ENCODE measurements at regions not wholly inside any gene's neighbourhood (a gene's known extent, or its start where the extent isn't known, plus 50 kb on each side); places are given as distances from the start of the nearest gene placed in this dataset.

GRCh38 chr2:195038153-195038552, 618.9 kb upstream of the SLC39A10 start:
- CTCF ChIA-PET (ENCODE audit: partially characterized antibody) = no interaction called here
- no peak overlapping the region for H3K4me3 ChIP-seq (ENCODE audit: extremely low read depth in 1 of 4, insufficient read depth in 2 of 4, low read depth in 3 of 4, low read length in 4 of 4)
- no peak overlapping the region for H4K8ac ChIP-seq (ENCODE audit: extremely low read depth, insufficient read depth, low read length)
- H3K36me3 ChIP-seq (ENCODE audit: control insufficient read depth in 2 of 4, insufficient read depth in 4 of 4, low read length in 3 of 4) = no peaks in the 10 kb centered on the region
- no peak overlapping the region for H3K27ac ChIP-seq (ENCODE audit: low read depth, low read length)
- POLR2A ChIA-PET (ENCODE audit: partially characterized antibody) = interaction anchor here (1.1 kb wide), 1 partner anchor 36 kb away, joined by 3 read pairs; no protein-coding TSS in a partner anchor
- FAIRE-seq = no peak
- 94% methylated on average over 2 of the region's 2 CpGs; no CpG with 5 or more reads in 1 of the 2 experiments for WGBS, 2 experiments (ENCODE audit: extremely low coverage in 1 of 2, insufficient coverage in 1 of 2, insufficient read length in 1 of 2, insufficient replicate concordance in 2 of 2, low coverage in 1 of 2, low lambda C conversion rate in 2 of 2, missing lambda C conversion rate in 1 of 2)
- H2AFZ ChIP-seq (ENCODE audit: low read length) = no peak overlapping the region
- H3K23ac ChIP-seq (ENCODE audit: insufficient read length) = no peak overlapping the region
- H3K27me3 ChIP-seq (replicated peaks in 1 of 4; ENCODE audit: control insufficient read depth in 3 of 4, extremely low read depth in 1 of 4, insufficient read depth in 3 of 4, low read length in 3 of 4) = no peaks in the 10 kb centered on the region
- H2BK20ac ChIP-seq (ENCODE audit: low read length) = no peak overlapping the region
- TF ChIP-seq SP4 (IDR thresholded peaks at IDR 0.05; ENCODE audit: low read length) (no peak), GABPA (IDR thresholded peaks at IDR 0.05; ENCODE audit: borderline replicate concordance, insufficient read depth, low read length) (no peak), SP2 (IDR thresholded peaks at IDR 0.05; ENCODE audit: low read length) (no peak), NANOG (IDR thresholded peaks at IDR 0.05; ENCODE audit: insufficient read depth, low read depth, low read length, poor library complexity, severe bottlenecking) (no peak), POLR2AphosphoS5 (IDR thresholded peaks at IDR 0.05; ENCODE audit: low read depth, low read length) (no peak), E2F6 (IDR thresholded peaks at IDR 0.05) (no peak), ZNF274 (IDR thresholded peaks at IDR 0.05; ENCODE audit: borderline replicate concordance, extremely low read depth, low read length) (no peak), CTBP2 (IDR thresholded peaks at IDR 0.05; ENCODE audit: borderline replicate concordance, insufficient read depth, insufficient read length, low read length) (no peak), BRCA1 (IDR thresholded peaks at IDR 0.05; ENCODE audit: low read depth, low read length) (no peak)
- no peak for DNase-seq (ENCODE audit: low read depth in 1 of 2, low spot score in 2 of 2)
- no peak overlapping the region for H2BK120ac ChIP-seq (replicated peaks; ENCODE audit: low read depth, low read length)
- H3K79me2 ChIP-seq (ENCODE audit: control insufficient read depth in 1 of 2, insufficient read depth in 2 of 2, low read length in 2 of 2) = no peaks in the 10 kb centered on the region
- no peak overlapping the region for H2BK15ac ChIP-seq (ENCODE audit: low read length)
- H4K20me1 ChIP-seq (replicated peaks in 1 of 2; ENCODE audit: control insufficient read depth in 1 of 2, insufficient read depth in 2 of 2, low read length in 2 of 2) = no peaks in the 10 kb centered on the region
- no peak overlapping the region for H4K91ac ChIP-seq (replicated peaks; ENCODE audit: insufficient read length, low read length)
- H3K23me2 ChIP-seq (ENCODE audit: low read depth, low read length) = no peaks in the 10 kb centered on the region
- no peaks in the 10 kb centered on the region for H3K79me1 ChIP-seq (ENCODE audit: low read depth, low read length)
- no peak overlapping the region for H3K18ac ChIP-seq (ENCODE audit: extremely low read depth, low read length)
- H2AK5ac ChIP-seq (ENCODE audit: low read depth, low read length) = no peak overlapping the region
- H3K4me2 ChIP-seq (ENCODE audit: insufficient read depth in 1 of 2, low read depth in 2 of 2, low read length in 2 of 2) = no peak overlapping the region
- no peak overlapping the region for H2BK12ac ChIP-seq (ENCODE audit: low read depth, low read length)
- H3K56ac ChIP-seq (replicated peaks; ENCODE audit: insufficient read length, low read depth, low read length) = no peak overlapping the region
- no peak overlapping the region for H3K9ac ChIP-seq (replicated peaks in 1 of 4; ENCODE audit: extremely low read depth in 1 of 4, low read depth in 3 of 4, low read length in 3 of 4)
- H3K4ac ChIP-seq (replicated peaks; ENCODE audit: insufficient read length, low read depth, low read length) = no peak overlapping the region
- H4K5ac ChIP-seq (ENCODE audit: insufficient read length, low read depth, low read length) = no peak overlapping the region
- no peak overlapping the region for H3K14ac ChIP-seq (ENCODE audit: insufficient read length)
- no peak overlapping the region for H2BK5ac ChIP-seq (ENCODE audit: low read depth, low read length)
- no peaks in the 10 kb centered on the region for H3K9me3 ChIP-seq (ENCODE audit: insufficient read depth in 2 of 2, low read depth in 1 of 2, low read length in 1 of 2)
- no peaks in the 10 kb centered on the region for H3K4me1 ChIP-seq (replicated peaks in 1 of 4; ENCODE audit: control insufficient read depth in 3 of 4, insufficient read depth in 4 of 4, low read length in 3 of 4)
